ENCODE measurements at regions not wholly inside any gene's neighbourhood (a gene's known extent, or its start where the extent isn't known, plus 50 kb on each side); places are given as distances from the start of the nearest gene placed in this dataset.

GRCh38 chr12:67474934-67475620 is 173.5 kb upstream of the DYRK2 start:
- Histone ChIP-seq H3K4me3 (ENCODE audit: low read length) (no peak overlapping the region), H3K9me3 (ENCODE audit: control insufficient read depth, low read length) (no peaks in the 10 kb centered on the region), H3K9ac (ENCODE audit: extremely low read depth, low read length, poor library complexity, severe bottlenecking) (no peak overlapping the region), H3K4me1 (ENCODE audit: control insufficient read depth, insufficient read depth, low read length) (no peaks in the 10 kb centered on the region), H3K27me3 (ENCODE audit: control insufficient read depth, insufficient read depth, low read length, poor library complexity, severe bottlenecking) (no peaks in the 10 kb centered on the region), H3K27ac (ENCODE audit: low read depth, low read length) (no peak overlapping the region), H3K36me3 (ENCODE audit: control insufficient read depth, insufficient read depth, low read length) (no peaks in the 10 kb centered on the region)
- no peaks in the 10 kb centered on the region for H3K36me3 Mint-ChIP-seq (ENCODE audit: low read depth)
- H3K9me3 Mint-ChIP-seq = no peaks in the 10 kb centered on the region
- 94 to 95% methylated on average over 3 of the region's 3 CpGs for WGBS, 2 experiments (ENCODE audit: insufficient coverage in 1 of 2, insufficient read length in 1 of 2)
- no peak overlapping the region for H3K4me3 Mint-ChIP-seq
- DNase-seq = no peak
- no peak overlapping the region for H3K27ac Mint-ChIP-seq
- no peaks in the 10 kb centered on the region for H3K4me1 Mint-ChIP-seq
- TF ChIP-seq, protein P1, sequence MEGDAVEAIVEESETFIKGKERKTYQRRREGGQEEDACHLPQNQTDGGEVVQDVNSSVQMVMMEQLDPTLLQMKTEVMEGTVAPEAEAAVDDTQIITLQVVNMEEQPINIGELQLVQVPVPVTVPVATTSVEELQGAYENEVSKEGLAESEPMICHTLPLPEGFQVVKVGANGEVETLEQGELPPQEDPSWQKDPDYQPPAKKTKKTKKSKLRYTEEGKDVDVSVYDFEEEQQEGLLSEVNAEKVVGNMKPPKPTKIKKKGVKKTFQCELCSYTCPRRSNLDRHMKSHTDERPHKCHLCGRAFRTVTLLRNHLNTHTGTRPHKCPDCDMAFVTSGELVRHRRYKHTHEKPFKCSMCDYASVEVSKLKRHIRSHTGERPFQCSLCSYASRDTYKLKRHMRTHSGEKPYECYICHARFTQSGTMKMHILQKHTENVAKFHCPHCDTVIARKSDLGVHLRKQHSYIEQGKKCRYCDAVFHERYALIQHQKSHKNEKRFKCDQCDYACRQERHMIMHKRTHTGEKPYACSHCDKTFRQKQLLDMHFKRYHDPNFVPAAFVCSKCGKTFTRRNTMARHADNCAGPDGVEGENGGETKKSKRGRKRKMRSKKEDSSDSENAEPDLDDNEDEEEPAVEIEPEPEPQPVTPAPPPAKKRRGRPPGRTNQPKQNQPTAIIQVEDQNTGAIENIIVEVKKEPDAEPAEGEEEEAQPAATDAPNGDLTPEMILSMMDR (conservative IDR thresholded peaks at IDR 0.05) = no peak
- no peaks in the 10 kb centered on the region for H3K27me3 Mint-ChIP-seq (ENCODE audit: insufficient read depth)

DNA sequence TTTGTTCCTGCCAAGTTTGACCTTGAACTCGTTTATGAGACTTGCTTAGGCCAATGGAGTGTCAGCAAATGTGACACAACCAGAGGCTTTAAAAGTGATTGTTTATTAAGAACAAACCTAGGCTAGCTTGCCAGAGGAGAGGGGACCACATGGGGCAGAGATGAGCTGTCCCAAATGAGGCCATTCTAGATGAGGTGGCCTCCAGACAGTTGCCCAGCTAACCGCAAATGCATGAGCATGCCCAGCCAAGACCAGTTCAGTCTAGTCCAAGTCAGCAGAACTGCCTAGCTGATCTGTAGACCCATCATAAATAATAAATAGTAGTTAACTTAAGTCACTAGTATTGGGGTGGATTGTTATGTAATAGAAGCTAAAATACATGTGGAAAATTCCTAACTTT is 172.8 kb upstream of the DYRK2 start:
- Histone ChIP-seq H3K9me3 (ENCODE audit: control insufficient read depth, low read length) (no peaks in the 10 kb centered on the region), H3K27me3 (ENCODE audit: control insufficient read depth, insufficient read depth, low read length, poor library complexity, severe bottlenecking) (no peaks in the 10 kb centered on the region), H3K27ac (ENCODE audit: low read depth, low read length) (no peak overlapping the region), H3K36me3 (ENCODE audit: control insufficient read depth, insufficient read depth, low read length) (no peaks in the 10 kb centered on the region), H3K4me1 (ENCODE audit: control insufficient read depth, insufficient read depth, low read length) (no peaks in the 10 kb centered on the region), H3K9ac (ENCODE audit: extremely low read depth, low read length, poor library complexity, severe bottlenecking) (no peak overlapping the region), H3K4me3 (ENCODE audit: low read length) (no peak overlapping the region)
- DNase-seq = no peak
- H3K9me3 Mint-ChIP-seq = no peaks in the 10 kb centered on the region
- H3K27me3 Mint-ChIP-seq (ENCODE audit: insufficient read depth) = no peaks in the 10 kb centered on the region
- no peak overlapping the region for H3K27ac Mint-ChIP-seq
- H3K4me1 Mint-ChIP-seq = no peaks in the 10 kb centered on the region
- no peaks in the 10 kb centered on the region for H3K36me3 Mint-ChIP-seq (ENCODE audit: low read depth)
- TF ChIP-seq, protein P1 (conservative IDR thresholded peaks at IDR 0.05) = no peak
- no peak overlapping the region for H3K4me3 Mint-ChIP-seq
- 83 to 89% methylated on average over 1 to 2 of the region's 2 CpGs for WGBS, 2 experiments (ENCODE audit: insufficient coverage in 1 of 2, insufficient read length in 1 of 2)

GRCh38 chr12:67477681-67478265 is 170.8 kb upstream of the DYRK2 start:
- no peak overlapping the region for H3K27ac Mint-ChIP-seq
- WGBS, 2 experiments (ENCODE audit: insufficient coverage in 1 of 2, insufficient read length in 1 of 2) = 88% methylated on average over 8 of the region's 8 CpGs
- no peaks in the 10 kb centered on the region for H3K9me3 Mint-ChIP-seq

More at GRCh38 chr12:67477681-67478265, 170.8 kb upstream of the DYRK2 start:
- no peak overlapping the region for H3K9ac ChIP-seq (ENCODE audit: extremely low read depth, low read length, poor library complexity, severe bottlenecking)
- no peaks in the 10 kb centered on the region for H3K9me3 ChIP-seq (ENCODE audit: control insufficient read depth, low read length)
- H3K36me3 Mint-ChIP-seq (ENCODE audit: low read depth) = no peaks in the 10 kb centered on the region
- no peak for DNase-seq
- no peaks in the 10 kb centered on the region for H3K4me1 Mint-ChIP-seq
- no peak overlapping the region for H3K27ac ChIP-seq (ENCODE audit: low read depth, low read length)
- no peak overlapping the region for H3K4me3 Mint-ChIP-seq
- H3K4me1 ChIP-seq (ENCODE audit: control insufficient read depth, insufficient read depth, low read length) = no peaks in the 10 kb centered on the region
- no peaks in the 10 kb centered on the region for H3K27me3 ChIP-seq (ENCODE audit: control insufficient read depth, insufficient read depth, low read length, poor library complexity, severe bottlenecking)
- no peaks in the 10 kb centered on the region for H3K36me3 ChIP-seq (ENCODE audit: control insufficient read depth, insufficient read depth, low read length)
- H3K27me3 Mint-ChIP-seq (ENCODE audit: insufficient read depth) = no peaks in the 10 kb centered on the region
- H3K4me3 ChIP-seq (ENCODE audit: low read length) = no peak overlapping the region
- TF ChIP-seq, protein P1 (conservative IDR thresholded peaks at IDR 0.05) = no peak

Measured in endodermal cell (in vitro differentiated cells).